HG03571 (cell line): ENCODE measurements at regions not wholly inside any gene's neighbourhood (a gene's known extent, or its start where the extent isn't known, plus 50 kb on each side); places are given as distances from the start of the nearest gene placed in this dataset.
"Not testable (repeated sequence)": the region's sequence is repeated elsewhere in the genome, so short reads cannot be mapped to it uniquely, and the experiment has no call there.

ENCODE experiments used
- ATAC-seq: cut with Tn5 transposase; IDR thresholded peaks from one replicate; pipeline ENCODE4 v1.9.1; 2021; ENCODE audit not compliant: unreplicated experiment

DNA sequence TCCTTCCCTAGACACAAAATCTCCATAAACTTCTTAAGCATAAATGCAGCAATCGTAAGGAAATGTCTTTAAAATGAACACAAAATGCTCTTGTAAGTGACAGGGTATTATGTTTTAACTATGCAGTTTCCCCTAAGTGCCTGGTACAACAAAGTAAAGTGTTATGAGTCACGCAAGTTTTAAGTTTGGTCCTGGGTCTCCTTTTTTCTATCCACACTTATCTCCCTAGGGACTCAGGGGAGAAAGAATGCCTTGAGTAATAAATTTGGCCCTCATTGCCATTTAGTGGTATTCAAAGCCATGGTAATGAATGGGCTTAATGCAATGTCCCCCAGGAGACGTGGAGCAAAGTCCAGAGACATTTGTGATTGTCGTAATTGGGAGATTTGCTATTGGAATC lies 149.1 kb downstream of the MAGEB17 start:
- ATAC-seq: no peak

GRCh38 chrX:16319929-16320328 lies 152.6 kb downstream of the MAGEB17 start:
- no peak for ATAC-seq

DNA sequence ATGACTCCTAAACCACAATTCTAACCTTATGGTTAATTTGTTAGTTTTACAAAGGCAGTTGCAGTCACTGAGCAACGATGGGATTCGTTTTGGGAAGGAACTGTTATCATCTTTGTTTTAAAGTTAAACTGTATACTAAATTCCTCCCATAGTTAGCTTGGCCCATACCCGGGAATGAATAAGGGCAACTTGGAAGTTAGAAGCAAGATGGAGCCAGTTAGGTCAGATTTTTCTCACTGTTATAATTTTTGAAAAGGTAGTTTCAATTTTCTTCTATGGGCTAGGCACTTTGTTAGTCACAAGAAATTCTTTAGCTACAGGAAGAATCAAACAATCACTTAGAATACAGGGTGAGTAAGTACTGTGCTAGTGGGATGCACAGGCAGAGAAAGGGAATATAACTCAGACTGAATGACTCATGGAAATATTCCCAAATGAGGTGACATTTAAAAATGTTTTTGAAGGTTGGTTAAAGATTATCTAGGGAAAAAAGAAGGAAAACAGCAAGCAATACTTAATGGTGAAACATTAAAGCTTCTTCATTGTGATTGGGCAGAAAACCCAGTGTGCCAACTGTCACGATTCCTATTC lies 153.6 kb downstream of the MAGEB17 start:
- no peak for ATAC-seq

- no peak for ATAC-seq
Observed at GRCh38 chrX:16333453-16333852, 166.2 kb downstream of the MAGEB17 start.

DNA sequence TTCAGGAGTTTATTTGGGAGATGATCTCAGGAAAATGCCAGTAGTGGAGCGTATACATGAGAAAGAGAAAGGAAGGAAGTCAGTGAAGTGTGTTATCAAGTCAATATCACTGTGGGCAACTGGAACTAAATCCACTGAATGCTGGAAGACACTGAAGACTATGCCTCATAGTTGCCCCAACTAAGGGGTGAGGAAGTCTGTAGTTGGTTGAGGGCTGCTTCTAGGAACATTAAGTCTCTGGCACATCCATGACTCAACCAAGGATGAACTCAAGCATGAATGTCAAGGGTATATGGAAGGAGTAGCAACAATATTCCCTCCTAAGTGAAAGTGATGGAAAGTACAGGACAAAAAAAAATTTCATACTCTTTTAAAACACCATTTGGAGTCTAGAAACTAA lies 167.9 kb downstream of the MAGEB17 start:
- no peak for ATAC-seq

DNA sequence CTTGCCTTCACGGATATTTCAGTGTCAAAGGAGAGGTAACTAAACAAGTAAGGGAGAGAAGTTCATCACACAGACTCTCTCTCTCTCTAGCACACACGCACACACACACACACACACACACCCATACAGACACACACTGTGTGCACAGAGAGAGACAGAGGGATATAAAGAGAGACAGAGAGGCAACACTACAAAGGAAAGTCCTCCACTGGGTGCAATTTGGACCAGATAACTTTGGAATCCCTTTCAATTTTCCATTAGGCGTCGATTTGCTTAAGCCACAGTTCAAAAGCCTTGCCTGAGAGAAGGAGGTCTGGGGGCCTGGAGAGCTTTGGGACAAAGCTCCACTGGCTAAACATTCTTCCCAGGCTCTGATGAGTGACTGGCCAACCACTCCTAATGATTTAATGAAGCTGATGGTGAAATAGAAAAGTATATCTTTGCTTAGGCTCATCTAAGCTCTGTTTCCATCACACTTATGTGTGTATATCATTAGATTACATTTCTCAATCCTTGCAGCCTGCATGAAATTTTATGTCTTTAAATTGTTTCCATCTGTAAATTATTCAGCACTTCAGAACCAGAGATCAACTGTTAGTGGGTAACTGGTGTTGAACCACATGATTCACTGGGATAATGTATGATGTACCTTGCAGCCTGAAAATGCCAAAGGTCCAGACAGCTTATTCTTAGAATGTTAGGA lies 180.8 kb downstream of the MAGEB17 start:
- ATAC-seq: no peak

GRCh38 chrX:16357902-16358301 lies 190.6 kb downstream of the MAGEB17 start:
- no peak for ATAC-seq

GRCh38 chrX:16360056-16360455 lies 192.8 kb downstream of the MAGEB17 start:
- ATAC-seq: not testable (repeated sequence)

GRCh38 chrX:16368696-16369095 lies 201.4 kb downstream of the MAGEB17 start:
- ATAC-seq: no peak

GRCh38 chrX:16376056-16376455 lies 208.8 kb downstream of the MAGEB17 start:
- ATAC-seq: no peak

GRCh38 chrX:16386126-16386525 lies 218.8 kb downstream of the MAGEB17 start:
- no peak for ATAC-seq

DNA sequence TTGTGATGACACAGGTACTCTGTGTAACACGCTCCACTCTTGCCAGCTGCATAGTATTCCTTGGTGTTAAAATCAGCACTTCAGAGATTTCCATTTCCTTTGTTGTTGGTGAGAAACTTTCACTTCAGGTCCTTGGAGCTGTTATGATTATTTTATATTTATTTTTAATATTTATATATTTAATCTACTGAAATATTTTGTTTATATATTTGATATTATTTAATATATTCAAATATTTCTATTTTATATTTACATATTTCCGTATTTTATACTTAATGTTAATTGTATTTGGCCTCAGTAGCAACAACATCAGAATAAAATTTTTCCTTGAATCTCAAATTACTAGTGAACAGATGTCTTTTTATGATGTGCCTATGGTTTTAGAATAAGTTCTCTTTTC lies 225.3 kb downstream of the MAGEB17 start:
- ATAC-seq: no peak

GRCh38 chrX:16394290-16394689 lies 227.0 kb downstream of the MAGEB17 start:
- ATAC-seq: no peak

GRCh38 chrX:16403808-16404207 lies 236.5 kb downstream of the MAGEB17 start:
- no peak for ATAC-seq

GRCh38 chrX:16416588-16416987 lies 233.4 kb upstream of the S100G start:
- no peak for ATAC-seq

- no peak for ATAC-seq
Observed at GRCh38 chrX:16418650-16419049, 231.3 kb upstream of the S100G start.

GRCh38 chrX:16427668-16428067 lies 222.3 kb upstream of the S100G start:
- ATAC-seq: no peak

- no peak for ATAC-seq
Observed at GRCh38 chrX:16429406-16429805, 220.6 kb upstream of the S100G start.

GRCh38 chrX:16431266-16431665 lies 218.7 kb upstream of the S100G start:
- no peak for ATAC-seq

DNA sequence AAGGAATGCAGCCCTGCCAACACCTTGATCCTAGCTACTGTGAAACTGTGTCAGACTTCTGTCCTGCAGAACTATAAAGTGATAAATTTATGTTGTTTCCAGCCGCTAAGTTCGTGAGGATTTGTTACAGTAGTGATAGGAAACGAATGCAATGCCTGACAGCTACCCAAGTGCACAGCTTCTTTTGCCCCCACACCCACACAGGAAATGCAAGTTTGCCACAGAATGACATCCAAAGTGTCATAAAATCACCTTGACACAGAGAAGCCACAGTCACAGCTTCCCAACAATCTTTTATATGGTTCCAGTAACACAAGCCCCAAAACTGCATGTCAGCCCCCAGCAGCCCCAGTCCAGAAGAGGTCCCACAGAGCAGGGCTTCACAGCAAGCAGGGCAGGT lies 216.9 kb upstream of the S100G start:
- ATAC-seq: no peak

- no peak for ATAC-seq
Observed at GRCh38 chrX:16435399-16435986, 214.5 kb upstream of the S100G start.

DNA sequence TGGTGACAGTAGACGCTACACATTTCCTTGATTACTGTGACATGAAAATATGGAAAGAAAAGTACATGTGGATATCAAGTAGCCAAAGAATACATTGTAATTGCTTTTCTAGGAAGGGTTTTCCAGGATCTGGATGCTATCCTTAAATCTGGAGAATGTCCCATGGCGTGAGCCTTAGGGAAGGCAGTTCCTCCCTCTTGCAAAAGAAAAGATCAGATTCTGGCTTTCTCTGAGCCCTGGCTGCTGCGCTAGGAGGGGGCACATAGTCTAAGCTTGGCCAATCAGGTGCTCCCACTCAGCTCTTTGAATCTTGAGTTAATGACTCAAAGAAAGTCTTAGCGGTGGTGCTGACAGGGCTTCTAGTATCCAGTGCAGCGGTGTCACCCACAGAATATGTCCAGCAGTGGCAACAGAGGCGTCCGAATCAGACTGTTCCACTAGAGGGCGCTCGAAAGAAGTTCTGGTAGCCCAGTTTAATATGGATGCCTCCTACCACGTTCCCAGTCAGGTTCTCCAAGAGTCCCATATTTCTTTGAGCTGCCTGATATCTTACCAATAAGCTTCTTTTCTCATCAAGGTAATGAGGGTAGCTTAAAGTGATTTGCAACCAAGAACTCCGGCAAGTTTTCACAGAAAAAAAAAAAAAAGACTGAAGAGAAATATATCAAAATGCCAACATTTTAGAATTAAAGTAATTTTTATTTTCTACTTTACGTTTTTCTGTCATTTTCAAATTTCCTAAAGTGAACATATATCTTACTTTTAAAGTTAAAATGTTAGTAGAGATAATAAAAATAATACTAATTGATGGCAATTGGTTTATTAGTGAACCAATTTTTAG lies 213.4 kb upstream of the S100G start:
- ATAC-seq: peak; percentile 64
